MG63 (cell line): ENCODE measurements at regions not wholly inside any gene's neighbourhood (a gene's known extent, or its start where the extent isn't known, plus 50 kb on each side); places are given as distances from the start of the nearest gene placed in this dataset.
"Not testable (repeated sequence)": the region's sequence is repeated elsewhere in the genome, so short reads cannot be mapped to it uniquely, and the experiment has no call there.

Source experiments
- DNase-seq: peaks from one replicate; pipeline ENCODE4 v3.0.0-alpha.2; 2020
- H3K27me3 ChIP-seq: fragments of 250-450 bp; sonication (Bioruptor Pico); 2 replicates; pipeline ENCODE4 v1.5.1; 2020; ENCODE audit warnings: mild to moderate bottlenecking, moderate library complexity
- H3K36me3 ChIP-seq: fragments of 250-450 bp; sonication (Bioruptor Pico); 2 replicates; pipeline ENCODE4 v1.5.1; 2020; ENCODE audit warnings: mild to moderate bottlenecking, moderate library complexity
- H3K4me3 ChIP-seq: fragments of 250-450 bp; sonication (Bioruptor Pico); 2 replicates; pipeline ENCODE4 v1.5.1; 2020; ENCODE audit warnings: mild to moderate bottlenecking, moderate library complexity
- H3K9me3 ChIP-seq: fragments of 250-450 bp; sonication (Bioruptor Pico); 2 replicates; pipeline ENCODE4 v1.5.1; 2020; ENCODE audit warnings: mild to moderate bottlenecking, moderate library complexity

DNA sequence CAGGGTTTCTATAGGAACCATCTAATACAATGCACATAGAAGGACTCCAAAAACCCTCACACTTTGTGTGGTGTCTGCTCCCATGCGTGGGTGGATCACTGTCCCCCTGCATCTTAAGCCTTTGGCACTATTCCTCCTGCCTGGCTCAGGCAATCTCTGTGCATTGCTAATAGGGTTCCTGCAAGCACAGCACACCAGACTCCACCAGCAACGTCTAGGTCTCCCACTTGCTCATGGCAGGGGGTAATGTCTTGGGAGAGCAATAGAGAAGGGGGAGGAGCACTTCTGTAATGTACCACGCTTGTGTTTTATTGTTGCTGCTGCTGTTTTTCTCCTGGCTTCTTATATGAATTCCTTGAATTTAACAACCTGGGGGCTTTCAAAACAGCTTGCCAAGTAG is 182.6 kb upstream of the GLRA1 start:
- H3K27me3 ChIP-seq: no peaks in the 10 kb centered on the region
- DNase-seq: no peak
- no peaks in the 10 kb centered on the region for H3K36me3 ChIP-seq
- H3K4me3 ChIP-seq: no peak overlapping the region
- no peaks in the 10 kb centered on the region for H3K9me3 ChIP-seq

DNA sequence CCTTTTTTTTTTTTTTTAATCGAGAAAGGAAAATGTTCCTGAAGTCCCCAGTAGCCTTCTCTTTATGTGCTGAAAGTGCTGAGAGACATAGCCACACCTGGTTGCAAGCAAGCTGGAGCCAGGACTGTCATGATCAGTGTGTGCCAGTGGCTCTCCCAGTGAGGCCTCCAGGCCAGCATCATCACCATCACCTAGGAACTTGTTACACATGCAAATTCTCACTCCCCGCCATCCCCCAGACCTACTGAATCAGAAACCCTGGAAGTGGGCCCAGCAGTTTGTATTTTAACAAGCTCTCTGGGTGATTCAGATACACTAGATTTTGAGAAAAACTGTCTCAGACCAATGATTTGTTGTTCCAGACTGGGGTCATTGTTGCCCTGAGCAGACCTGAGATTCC is 181.9 kb upstream of the GLRA1 start:
- H3K27me3 ChIP-seq: no peaks in the 10 kb centered on the region
- DNase-seq: no peak
- H3K9me3 ChIP-seq: no peaks in the 10 kb centered on the region
- H3K36me3 ChIP-seq: no peaks in the 10 kb centered on the region
- H3K4me3 ChIP-seq: no peak overlapping the region

DNA sequence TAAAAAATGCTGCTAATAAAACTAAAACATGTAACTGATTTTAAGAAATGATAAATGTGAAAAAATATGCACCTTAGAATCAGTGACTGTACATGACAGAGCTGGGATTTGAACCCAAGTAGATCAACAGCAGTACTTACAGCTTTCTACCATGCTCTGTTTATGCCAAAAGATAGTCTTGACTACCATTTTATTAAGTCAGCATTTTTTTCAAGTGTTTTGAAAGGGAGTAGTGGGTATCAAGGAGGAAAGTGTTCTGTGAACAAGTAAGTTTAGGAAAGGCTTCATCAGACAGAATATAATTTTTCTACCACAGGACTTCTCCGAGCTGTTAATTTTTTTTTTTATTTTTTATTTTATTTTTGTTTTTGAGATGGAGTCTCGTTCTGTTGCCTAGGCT is 180.4 kb upstream of the GLRA1 start:
- H3K27me3 ChIP-seq: no peaks in the 10 kb centered on the region
- H3K36me3 ChIP-seq: no peaks in the 10 kb centered on the region
- H3K9me3 ChIP-seq: no peaks in the 10 kb centered on the region
- no peak for DNase-seq
- no peak overlapping the region for H3K4me3 ChIP-seq

- H3K27me3 ChIP-seq: no peaks in the 10 kb centered on the region
- H3K9me3 ChIP-seq: no peaks in the 10 kb centered on the region
- no peaks in the 10 kb centered on the region for H3K36me3 ChIP-seq
- no peak for DNase-seq
- H3K4me3 ChIP-seq: no peak overlapping the region
These were observed 179.6 kb upstream of the GLRA1 start for GRCh38 chr5:152104211-152104610.

GRCh38 chr5:152102908-152103307 is 178.3 kb upstream of the GLRA1 start:
- not testable (repeated sequence) for H3K27me3 ChIP-seq, H3K36me3 ChIP-seq, DNase-seq, H3K9me3 ChIP-seq, H3K4me3 ChIP-seq

DNA sequence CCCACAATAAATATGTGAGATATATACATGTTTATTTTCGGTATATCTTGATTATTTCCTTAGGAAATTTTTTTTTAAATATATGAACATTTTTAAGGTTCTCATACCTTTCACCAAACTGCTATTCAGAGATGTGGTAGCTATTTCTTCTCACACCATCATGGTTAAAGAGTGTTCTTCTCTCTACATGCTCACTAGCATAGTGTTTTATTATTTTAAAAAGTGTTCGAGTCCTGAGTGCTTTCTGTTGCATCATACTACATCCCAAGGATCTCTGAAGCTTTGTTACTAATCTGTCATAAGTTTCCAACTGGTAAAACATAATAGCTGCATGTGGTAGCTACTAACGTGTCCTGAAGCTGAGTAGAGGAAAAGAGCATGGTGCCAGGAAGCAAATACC is 177.4 kb upstream of the GLRA1 start:
- Histone ChIP-seq H3K4me3 (no peak overlapping the region), H3K27me3 (no peaks in the 10 kb centered on the region), H3K36me3 (no peaks in the 10 kb centered on the region), H3K9me3 (no peaks in the 10 kb centered on the region)
- no peak for DNase-seq

GRCh38 chr5:152100462-152100861 is 175.8 kb upstream of the GLRA1 start:
- Histone ChIP-seq H3K4me3 (no peak overlapping the region), H3K36me3 (no peaks in the 10 kb centered on the region), H3K9me3 (no peaks in the 10 kb centered on the region), H3K27me3 (no peaks in the 10 kb centered on the region)
- no peak for DNase-seq

DNA sequence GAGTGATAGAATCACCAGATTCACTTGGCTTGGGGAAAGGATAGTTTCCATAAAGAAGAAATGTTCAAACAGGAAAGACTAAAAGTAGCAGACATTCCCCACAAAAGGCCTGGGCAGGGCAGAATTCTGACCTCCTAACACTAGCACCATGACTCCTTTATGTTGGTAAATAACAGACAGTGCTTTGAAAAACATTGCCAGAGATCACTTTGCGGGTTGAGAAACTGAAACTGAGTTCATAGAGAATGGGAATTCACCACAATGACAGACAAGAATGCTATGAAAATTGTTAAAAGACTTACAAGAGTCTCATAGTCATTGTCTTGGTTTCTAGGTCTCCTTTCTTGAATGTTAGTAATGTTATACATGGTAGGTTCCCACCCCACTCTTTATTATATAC is 172.5 kb upstream of the GLRA1 start:
- DNase-seq: no peak
- Histone ChIP-seq H3K27me3 (no peaks in the 10 kb centered on the region), H3K9me3 (no peaks in the 10 kb centered on the region), H3K36me3 (no peaks in the 10 kb centered on the region), H3K4me3 (no peak overlapping the region)

DNA sequence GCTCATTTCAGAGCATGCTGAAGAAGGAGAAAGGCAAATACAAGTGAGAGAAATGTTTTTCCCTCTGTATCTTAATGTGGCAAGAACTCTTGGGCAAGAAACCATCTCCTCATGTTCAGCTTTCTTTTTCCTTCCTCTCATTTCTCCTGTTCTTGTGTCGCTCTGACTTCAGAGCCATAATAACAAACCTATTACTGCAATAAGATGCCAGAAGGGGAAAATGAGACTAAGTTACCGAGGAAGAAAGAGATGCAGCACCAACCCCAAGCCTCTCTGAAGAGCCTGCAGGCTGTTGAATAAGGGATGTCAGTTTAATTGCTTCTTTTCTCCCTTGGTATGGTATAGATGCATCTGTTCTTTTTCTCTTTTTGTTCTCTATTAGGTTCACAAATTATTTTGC is 170.1 kb upstream of the GLRA1 start:
- H3K4me3 ChIP-seq: no peak overlapping the region
- H3K27me3 ChIP-seq: no peaks in the 10 kb centered on the region
- no peak for DNase-seq
- H3K36me3 ChIP-seq: no peaks in the 10 kb centered on the region
- H3K9me3 ChIP-seq: no peaks in the 10 kb centered on the region

DNA sequence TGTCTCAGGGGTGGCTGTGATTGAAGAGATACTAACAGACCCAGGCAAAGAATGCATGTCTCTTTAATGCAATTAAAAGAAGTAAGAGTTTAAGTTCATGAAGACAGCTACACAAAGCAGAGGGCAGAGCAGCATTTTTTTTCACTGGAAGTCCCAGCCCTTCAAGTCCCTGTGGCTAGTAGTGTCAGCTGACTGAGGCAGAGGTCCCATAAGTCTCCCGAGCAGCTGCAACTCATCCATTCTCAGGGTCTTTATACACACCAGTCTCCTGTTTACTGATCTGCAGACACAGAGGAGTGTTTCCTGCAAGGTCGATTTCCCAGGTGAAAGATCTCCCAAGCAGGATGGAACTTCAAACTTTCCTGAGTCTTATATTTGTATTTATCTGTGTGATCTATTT is 169.4 kb upstream of the GLRA1 start:
- Histone ChIP-seq H3K27me3 (no peaks in the 10 kb centered on the region), H3K9me3 (no peaks in the 10 kb centered on the region), H3K4me3 (no peak overlapping the region), H3K36me3 (no peaks in the 10 kb centered on the region)
- no peak for DNase-seq

DNA sequence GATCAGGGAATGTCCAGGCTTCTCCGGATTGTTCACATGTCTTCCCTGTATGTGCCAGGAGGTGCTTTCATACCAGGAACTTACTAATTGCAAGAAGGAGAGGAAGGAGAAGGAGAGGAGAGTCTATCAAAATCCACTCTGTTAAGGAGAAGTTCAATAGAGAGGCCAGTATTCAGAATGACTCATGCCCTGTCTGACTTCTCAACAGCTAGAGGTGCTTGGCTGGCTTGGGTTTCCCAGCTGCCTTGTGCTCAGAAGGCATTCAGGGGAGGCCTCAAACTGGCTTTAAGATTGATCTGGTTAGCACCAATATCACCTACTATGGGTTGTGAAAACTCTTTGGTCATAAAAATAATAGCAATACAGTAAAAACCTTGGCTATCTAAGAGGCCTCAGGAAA is 167.9 kb upstream of the GLRA1 start:
- no peaks in the 10 kb centered on the region for H3K36me3 ChIP-seq
- DNase-seq: peak; percentile 20
- H3K9me3 ChIP-seq: no peaks in the 10 kb centered on the region
- no peak overlapping the region for H3K4me3 ChIP-seq
- no peaks in the 10 kb centered on the region for H3K27me3 ChIP-seq

DNA sequence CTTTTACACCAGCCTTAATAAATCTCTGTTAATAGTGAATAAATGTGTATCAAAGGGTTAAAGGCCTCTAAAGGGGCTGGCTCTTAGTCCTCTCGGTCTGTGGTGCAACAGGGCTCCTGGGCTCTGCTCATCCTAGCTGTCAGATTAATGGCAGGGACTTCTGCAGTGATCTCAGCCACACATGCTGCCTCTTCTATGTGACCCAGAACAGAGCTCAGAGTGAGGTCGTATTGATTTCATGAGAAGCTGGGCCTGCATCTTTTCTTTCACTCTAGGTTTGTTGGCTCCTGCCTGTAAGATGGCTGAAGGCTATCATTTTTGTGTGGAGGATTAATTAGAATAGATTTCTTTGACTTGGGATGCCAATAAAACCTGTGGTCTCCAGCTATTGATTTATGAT is 165.0 kb upstream of the GLRA1 start:
- Histone ChIP-seq H3K9me3 (no peaks in the 10 kb centered on the region), H3K27me3 (no peaks in the 10 kb centered on the region), H3K4me3 (no peak overlapping the region), H3K36me3 (no peaks in the 10 kb centered on the region)
- no peak for DNase-seq

DNA sequence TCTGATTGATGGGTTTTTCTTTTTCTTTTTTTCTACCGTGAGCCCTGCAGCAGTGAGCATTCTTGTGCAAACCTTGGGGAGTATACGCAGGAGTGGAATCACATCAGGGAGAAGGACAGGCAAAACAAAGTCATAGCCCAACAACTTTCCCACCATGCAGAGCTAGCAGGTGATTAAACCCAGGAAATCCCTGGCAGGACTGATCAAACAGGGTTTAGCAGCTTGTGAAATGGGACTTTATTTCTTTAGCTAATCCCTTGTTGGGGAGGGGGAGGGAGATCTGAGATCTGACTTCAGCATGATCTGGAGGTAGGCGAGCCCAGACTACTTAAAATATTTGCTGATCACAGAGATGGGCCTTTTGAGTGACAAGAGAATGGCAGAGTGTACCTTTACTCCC is 162.0 kb upstream of the GLRA1 start:
- Histone ChIP-seq H3K36me3 (no peaks in the 10 kb centered on the region), H3K9me3 (no peaks in the 10 kb centered on the region), H3K4me3 (no peak overlapping the region), H3K27me3 (no peaks in the 10 kb centered on the region)
- DNase-seq: no peak

DNA sequence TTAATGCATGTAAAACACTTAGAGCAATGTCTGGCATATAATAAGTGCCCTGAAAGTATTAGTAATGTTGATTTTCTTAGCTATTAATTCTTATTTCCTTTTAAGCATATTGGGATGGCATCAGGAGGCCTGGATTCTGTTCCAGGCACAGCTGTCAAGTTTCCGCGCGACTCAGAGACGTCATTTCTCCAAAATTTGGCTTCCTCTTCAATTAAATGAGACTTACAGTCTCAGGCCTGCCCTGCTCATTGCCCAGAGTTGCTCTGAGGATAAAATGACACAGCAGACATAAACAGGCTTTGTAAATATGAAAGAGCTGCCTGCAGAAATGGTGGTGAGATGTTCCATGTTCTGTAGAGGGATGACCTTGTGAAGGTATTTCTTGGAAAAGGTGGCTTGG is 159.8 kb upstream of the GLRA1 start:
- no peak for DNase-seq
- Histone ChIP-seq H3K36me3 (no peaks in the 10 kb centered on the region), H3K9me3 (no peaks in the 10 kb centered on the region), H3K4me3 (no peak overlapping the region), H3K27me3 (no peaks in the 10 kb centered on the region)

GRCh38 chr5:152083231-152083630 is 158.6 kb upstream of the GLRA1 start:
- Histone ChIP-seq H3K9me3 (no peaks in the 10 kb centered on the region), H3K4me3 (no peak overlapping the region), H3K27me3 (no peaks in the 10 kb centered on the region), H3K36me3 (no peaks in the 10 kb centered on the region)
- no peak for DNase-seq

GRCh38 chr5:152072091-152072490 is 147.4 kb upstream of the GLRA1 start:
- Histone ChIP-seq H3K27me3 (peaks cover 10% of the 10 kb centered on the region; the same call in 1 of the 2 replicates), H3K36me3 (no peaks in the 10 kb centered on the region)
- DNase-seq: peak; percentile 75

DNA sequence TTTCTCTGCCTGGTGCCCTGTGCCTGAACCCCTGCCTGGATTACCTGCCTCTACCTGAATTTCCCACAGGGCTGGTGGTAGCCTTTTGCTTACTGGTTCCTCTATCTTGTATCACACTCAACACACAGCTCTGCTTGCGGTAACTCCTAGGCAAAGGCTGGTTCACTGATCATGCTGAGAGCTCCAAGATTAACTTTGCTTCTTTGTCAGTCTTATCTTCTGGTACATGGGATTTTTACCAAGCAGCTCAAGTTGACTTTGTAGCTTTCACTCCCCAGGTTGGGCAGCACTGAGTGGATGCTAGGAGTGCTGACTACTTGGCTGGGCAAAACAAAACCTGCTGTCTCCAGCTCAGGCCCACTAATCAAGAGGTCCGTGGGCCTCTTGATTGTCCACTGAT is 145.9 kb upstream of the GLRA1 start:
- peaks cover 10% of the 10 kb centered on the region; the same call in 1 of the 2 replicates for H3K27me3 ChIP-seq
- H3K9me3 ChIP-seq: no peaks in the 10 kb centered on the region
- H3K36me3 ChIP-seq: no peaks in the 10 kb centered on the region
- no peak overlapping the region for H3K4me3 ChIP-seq
- no peak for DNase-seq

More at GRCh38 chr5:152072091-152072490, 147.4 kb upstream of the GLRA1 start:
- Histone ChIP-seq H3K9me3 (no peaks in the 10 kb centered on the region), H3K4me3 (no peak overlapping the region)

- H3K27me3 ChIP-seq: peaks cover 4% of the 10 kb centered on the region; the same call in 1 of the 2 replicates
- no peaks in the 10 kb centered on the region for H3K36me3 ChIP-seq
- H3K9me3 ChIP-seq: no peaks in the 10 kb centered on the region
- no peak overlapping the region for H3K4me3 ChIP-seq
- no peak for DNase-seq
These were observed 142.1 kb upstream of the GLRA1 start for GRCh38 chr5:152066784-152067183.

DNA sequence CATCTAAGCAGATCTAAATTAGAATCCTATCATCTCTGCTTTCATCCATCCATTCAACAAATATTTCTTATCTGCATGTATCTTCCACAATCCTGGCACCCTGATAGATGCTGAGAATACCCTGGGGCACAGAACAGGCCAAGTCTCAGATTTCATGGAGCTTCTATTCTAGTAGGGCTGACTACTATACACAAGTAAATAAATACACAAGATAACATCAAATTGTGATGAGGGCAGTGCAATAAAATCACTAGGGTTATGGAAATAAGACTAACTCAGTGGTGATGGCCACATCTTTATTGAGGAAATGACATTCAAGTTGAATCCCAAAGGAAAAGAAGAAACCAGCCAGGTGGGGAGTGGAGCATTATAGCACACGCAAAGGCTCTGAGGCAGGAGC is 138.4 kb upstream of the GLRA1 start:
- Histone ChIP-seq H3K4me3 (no peak overlapping the region), H3K27me3 (peaks cover 4% of the 10 kb centered on the region; the same call in 1 of the 2 replicates), H3K9me3 (no peaks in the 10 kb centered on the region), H3K36me3 (no peaks in the 10 kb centered on the region)
- DNase-seq: no peak
